Muscle of leg (tissue), 3 donors: ENCODE measurements at regions not wholly inside any gene's neighbourhood (a gene's known extent, or its start where the extent isn't known, plus 50 kb on each side); places are given as distances from the start of the nearest gene placed in this dataset.
A peak's percentile ranks its signal among the peaks of the same experiment; 100 is the strongest.

Experiments used
- DNase-seq: peaks from one replicate; pipeline ENCODE4 v3.0.0; 2013
- H3K27ac ChIP-seq: one replicate; pipeline ENCODE4 v1.5.1; 2013; ENCODE audit warnings: mild to moderate bottlenecking, low read length, control low read depth
- H3K27me3 ChIP-seq: one replicate; pipeline ENCODE4 v1.6.1; 2013; ENCODE audit warnings: low read length; ENCODE audit not compliant: control insufficient read depth, insufficient read depth
- H3K36me3 ChIP-seq: one replicate; pipeline ENCODE4 v1.6.1; 2013; ENCODE audit warnings: low read length; ENCODE audit not compliant: control insufficient read depth, insufficient read depth
- H3K4me1 ChIP-seq: one replicate; pipeline ENCODE4 v1.6.1; 2013; ENCODE audit warnings: low read length; ENCODE audit not compliant: control insufficient read depth, insufficient read depth
- H3K4me3 ChIP-seq: one replicate; pipeline ENCODE4 v1.5.1; 2013; ENCODE audit warnings: low read length, control low read depth
- H3K9me3 ChIP-seq: replicated peaks from 2 replicates; pipeline ENCODE4 v1.6.1; 2013; ENCODE audit warnings: low read depth, low read length; ENCODE audit not compliant: control insufficient read depth
- WGBS: methylation state at CpG from one replicate; pipeline ENCODE4 v1.1.5; 2013; ENCODE audit warnings: missing lambda C conversion rate; ENCODE audit not compliant: insufficient coverage; 5-methylcytosine and 5-hydroxymethylcytosine counted together

DNA sequence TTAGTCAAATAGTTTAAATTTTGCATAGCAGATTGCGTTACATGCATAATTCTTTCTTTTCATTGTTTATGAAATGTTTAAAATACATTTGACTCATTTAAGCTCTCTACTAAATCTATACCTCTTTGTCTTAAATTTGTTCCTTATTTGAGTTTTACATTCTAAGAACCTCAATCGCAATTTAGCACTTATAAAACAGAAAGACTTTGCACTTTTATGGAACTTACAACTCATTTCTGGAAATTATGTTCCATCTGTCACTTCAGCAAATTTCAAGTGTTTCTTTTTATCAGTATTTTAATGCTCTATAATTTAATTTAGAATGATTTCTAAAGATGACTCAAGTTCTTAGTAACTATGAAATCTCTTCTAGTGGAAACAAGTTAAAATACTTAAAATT, 1505.8 kb upstream of the SPRY2 start:
- H3K36me3 ChIP-seq, result no peaks in the 10 kb centered on the region
- H3K4me3 ChIP-seq, result no peak overlapping the region
- no peaks in the 10 kb centered on the region for H3K27me3 ChIP-seq
- no peak for DNase-seq
- H3K9me3 ChIP-seq, result no peaks in the 10 kb centered on the region
- WGBS, result no CpG with 5 or more reads among the region's 2 CpGs
- no peaks in the 10 kb centered on the region for H3K4me1 ChIP-seq
- H3K27ac ChIP-seq, result no peak overlapping the region

DNA sequence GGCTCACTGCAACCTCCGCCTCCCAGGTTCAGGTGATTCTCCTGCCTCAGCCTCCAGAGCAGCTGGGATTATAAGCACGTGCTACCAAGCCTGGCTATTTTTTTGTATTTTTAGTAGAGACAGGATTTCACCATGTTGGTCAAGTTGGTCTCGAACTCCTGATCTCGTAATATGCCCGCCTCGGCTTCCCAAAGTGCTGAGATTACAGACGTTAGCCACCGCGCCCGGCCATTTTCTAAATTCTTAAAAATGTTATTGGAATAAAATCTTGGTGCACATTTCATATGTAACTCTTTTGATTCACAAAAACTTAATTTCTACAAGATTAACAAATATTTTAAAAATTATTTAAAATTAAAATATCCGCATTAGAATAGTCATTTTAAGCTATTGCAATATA, 1480.3 kb upstream of the SPRY2 start:
- Histone ChIP-seq H3K4me3 (no peak overlapping the region), H3K27me3 (no peaks in the 10 kb centered on the region), H3K4me1 (no peaks in the 10 kb centered on the region), H3K27ac (no peak overlapping the region), H3K36me3 (no peaks in the 10 kb centered on the region), H3K9me3 (no peaks in the 10 kb centered on the region)
- WGBS, result 100% methylated on average over 1 of the region's 11 CpGs
- DNase-seq, result no peak

DNA sequence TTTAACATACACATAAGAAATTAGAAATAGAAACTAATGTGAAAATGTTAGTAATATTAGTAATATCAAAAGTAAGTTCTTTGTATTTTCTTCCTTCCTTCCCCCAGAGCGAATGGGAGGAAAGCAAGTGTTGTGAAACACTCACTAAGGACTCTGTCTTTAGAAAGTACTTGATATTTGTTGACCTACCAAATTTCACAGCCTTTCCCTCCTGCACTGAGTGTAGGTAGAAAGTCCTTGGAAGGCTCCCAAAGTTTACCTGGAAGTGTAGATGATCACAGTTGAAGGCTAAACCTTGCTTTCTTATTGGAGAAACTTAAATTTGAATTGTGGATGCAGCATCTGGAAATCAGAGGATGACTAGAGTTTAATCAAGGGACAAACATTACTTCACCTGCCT, 1459.5 kb upstream of the SPRY2 start:
- no CpG with 5 or more reads among the region's 1 CpG for WGBS
- H3K27me3 ChIP-seq, result no peaks in the 10 kb centered on the region
- H3K4me3 ChIP-seq, result no peak overlapping the region
- no peaks in the 10 kb centered on the region for H3K9me3 ChIP-seq
- no peak overlapping the region for H3K27ac ChIP-seq
- no peaks in the 10 kb centered on the region for H3K4me1 ChIP-seq
- no peaks in the 10 kb centered on the region for H3K36me3 ChIP-seq
- DNase-seq, result no peak

DNA sequence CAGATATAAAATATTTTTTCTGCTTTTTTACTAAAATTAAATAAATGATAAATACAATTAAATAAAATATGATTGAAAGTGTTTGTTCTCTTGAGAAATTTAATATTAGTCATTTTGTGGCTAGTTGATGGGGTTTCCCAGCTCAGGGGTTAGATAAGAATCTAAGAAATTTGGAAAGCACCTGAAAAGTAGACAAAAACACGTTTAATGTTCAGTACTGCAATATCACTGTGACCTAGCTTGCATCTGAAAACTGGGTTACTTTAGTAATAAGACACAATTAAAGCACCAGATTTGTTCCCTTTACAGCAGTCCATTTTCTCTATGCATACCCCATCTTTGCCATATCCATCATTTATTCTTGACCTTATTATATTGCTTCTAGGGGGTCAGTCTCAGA, 1454.8 kb upstream of the SPRY2 start:
- no peaks in the 10 kb centered on the region for H3K36me3 ChIP-seq
- DNase-seq, result no peak
- no peaks in the 10 kb centered on the region for H3K9me3 ChIP-seq
- H3K4me3 ChIP-seq, result no peak overlapping the region
- no peaks in the 10 kb centered on the region for H3K27me3 ChIP-seq
- H3K4me1 ChIP-seq, result no peaks in the 10 kb centered on the region
- WGBS, result no CpG with 5 or more reads among the region's 1 CpG
- no peak overlapping the region for H3K27ac ChIP-seq

DNA sequence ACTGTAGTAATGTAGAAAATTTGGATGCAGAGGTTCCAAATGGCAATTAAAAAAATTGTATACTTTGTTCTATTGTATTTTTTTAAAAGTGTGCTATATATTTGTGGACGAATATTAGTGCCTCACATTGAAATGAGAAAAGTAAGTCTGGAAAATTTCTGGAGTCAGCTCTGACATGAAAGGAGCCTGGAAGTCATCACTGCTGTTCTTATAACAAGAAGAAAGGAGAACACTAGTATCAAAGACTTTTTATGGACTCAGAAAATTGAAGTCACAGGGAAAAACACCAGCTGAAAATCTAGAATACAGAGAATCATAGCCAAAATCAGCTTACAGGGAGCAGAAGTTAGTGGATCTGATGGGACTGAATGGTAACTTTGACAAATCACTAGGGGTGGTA, 1450.7 kb upstream of the SPRY2 start:
- no peak for DNase-seq

DNA sequence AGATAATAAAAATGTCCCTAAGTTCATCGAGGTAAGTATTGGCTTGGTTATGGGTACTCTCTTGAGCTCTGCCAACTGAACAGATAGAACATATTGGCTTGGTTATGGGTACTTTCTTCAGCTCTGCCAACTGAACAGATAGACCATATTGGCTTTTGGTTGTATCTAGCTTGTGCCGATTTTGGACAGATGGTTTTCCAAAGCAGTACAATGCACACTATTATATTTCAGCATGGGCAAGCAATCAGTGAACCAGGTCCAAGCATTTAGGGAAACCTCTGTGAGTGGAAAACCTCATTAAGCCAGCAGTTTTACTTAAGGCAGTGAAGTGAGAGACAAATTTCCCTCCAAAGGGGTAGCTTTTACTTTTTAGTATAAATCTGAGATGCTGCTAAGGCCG, 1440.5 kb upstream of the SPRY2 start:
- H3K4me3 ChIP-seq, result no peak overlapping the region
- H3K9me3 ChIP-seq, result no peaks in the 10 kb centered on the region
- H3K27me3 ChIP-seq, result no peaks in the 10 kb centered on the region
- no peaks in the 10 kb centered on the region for H3K4me1 ChIP-seq
- DNase-seq, result no peak
- no CpG with 5 or more reads among the region's 3 CpGs for WGBS
- H3K36me3 ChIP-seq, result no peaks in the 10 kb centered on the region
- no peak overlapping the region for H3K27ac ChIP-seq

More for the DNA sequence above, 1450.7 kb upstream of the SPRY2 start:
- WGBS, result 100% methylated on average over 1 of the region's 1 CpG
- Histone ChIP-seq H3K27me3 (no peaks in the 10 kb centered on the region), H3K4me3 (no peak overlapping the region), H3K9me3 (peaks cover under 1% of the 10 kb centered on the region), H3K27ac (no peak overlapping the region), H3K36me3 (no peaks in the 10 kb centered on the region), H3K4me1 (no peaks in the 10 kb centered on the region)

DNA sequence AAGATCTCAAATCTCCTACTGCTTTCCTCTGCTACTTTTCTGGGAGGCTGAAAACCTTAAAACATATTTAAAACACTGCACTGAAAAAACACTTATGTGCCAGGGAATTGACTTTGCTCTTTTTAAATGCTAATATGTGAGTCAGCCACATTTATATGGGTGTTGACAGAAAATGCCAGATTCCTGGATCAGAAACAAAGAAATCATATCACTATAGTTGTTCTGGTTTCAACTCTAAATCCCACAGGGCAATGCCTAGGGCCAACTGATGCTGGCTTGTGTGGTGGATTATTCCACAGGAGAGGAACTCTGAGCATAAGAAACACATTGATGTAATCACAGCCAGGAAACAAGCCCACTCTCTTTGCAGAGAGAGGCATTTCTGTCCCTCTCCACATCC, 1439.0 kb upstream of the SPRY2 start:
- no peak overlapping the region for H3K4me3 ChIP-seq
- no peaks in the 10 kb centered on the region for H3K27me3 ChIP-seq
- DNase-seq, result peak; percentile 25
- no peak overlapping the region for H3K27ac ChIP-seq
- H3K4me1 ChIP-seq, result no peaks in the 10 kb centered on the region
- H3K36me3 ChIP-seq, result no peaks in the 10 kb centered on the region
- no peaks in the 10 kb centered on the region for H3K9me3 ChIP-seq

DNA sequence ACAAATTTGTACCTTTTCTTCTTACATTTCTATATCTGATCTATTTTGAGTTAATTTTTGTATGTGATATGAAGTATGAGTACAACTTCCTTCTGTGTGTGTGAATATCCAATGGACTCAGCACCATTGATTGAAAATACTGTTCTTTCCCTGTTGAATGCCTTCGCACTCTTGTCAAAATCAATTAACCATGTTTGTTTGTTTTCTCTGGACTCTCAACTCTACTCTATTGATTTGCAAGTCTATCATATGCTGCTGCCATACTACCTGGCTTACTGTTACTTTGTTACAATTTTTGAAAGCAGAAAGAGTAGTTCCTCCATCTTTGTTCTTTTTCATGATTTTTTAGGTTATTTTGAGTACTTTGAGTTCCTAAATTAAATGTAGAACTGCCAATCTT, 1437.4 kb upstream of the SPRY2 start:
- no peaks in the 10 kb centered on the region for H3K4me1 ChIP-seq
- H3K36me3 ChIP-seq, result no peaks in the 10 kb centered on the region
- WGBS, result 83% methylated on average over 1 of the region's 1 CpG
- no peaks in the 10 kb centered on the region for H3K27me3 ChIP-seq
- H3K9me3 ChIP-seq, result no peaks in the 10 kb centered on the region
- no peak for DNase-seq
- H3K4me3 ChIP-seq, result no peak overlapping the region
- H3K27ac ChIP-seq, result no peak overlapping the region

DNA sequence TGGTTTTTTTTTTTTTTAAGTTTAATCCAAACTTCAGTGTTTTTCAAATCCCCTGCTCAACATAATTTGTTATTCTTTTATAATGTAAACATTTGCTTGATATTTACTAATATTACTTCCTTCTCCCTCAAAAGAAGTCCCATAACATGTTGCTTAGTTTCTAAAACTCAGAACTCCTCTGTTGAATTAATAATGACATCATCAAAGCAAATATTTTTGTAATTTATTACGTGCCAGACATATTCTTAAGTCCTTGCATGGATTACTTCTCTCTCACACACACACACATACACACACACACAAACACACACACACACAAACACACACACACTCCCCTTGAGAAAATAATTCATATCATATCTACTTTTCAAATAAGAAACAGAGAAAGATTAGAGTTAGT, 1432.3 kb upstream of the SPRY2 start:
- H3K27me3 ChIP-seq, result no peaks in the 10 kb centered on the region
- H3K27ac ChIP-seq, result no peak overlapping the region
- no peak overlapping the region for H3K4me3 ChIP-seq
- no peak for DNase-seq
- WGBS, result no CpG with 5 or more reads among the region's 1 CpG
- no peaks in the 10 kb centered on the region for H3K36me3 ChIP-seq
- H3K4me1 ChIP-seq, result no peaks in the 10 kb centered on the region
- H3K9me3 ChIP-seq, result no peaks in the 10 kb centered on the region

DNA sequence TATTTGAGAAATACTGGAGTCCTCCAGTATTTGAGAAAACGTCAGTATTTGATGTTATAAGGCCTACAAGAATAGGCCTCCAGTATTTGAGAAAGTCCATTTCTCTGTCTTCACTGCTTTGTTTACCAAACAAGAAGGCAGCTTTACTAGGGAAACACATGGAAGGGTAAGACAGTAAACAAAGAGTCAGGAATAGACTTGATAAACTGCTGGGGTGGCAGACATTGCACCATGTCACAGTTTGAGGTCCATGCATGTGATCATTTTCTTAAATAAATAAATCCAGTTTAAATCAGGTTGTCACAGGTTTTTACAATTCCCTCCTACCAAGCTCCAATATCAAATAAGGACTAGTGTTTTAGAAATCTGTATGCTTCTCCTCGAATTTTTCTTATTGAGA, 1431.0 kb upstream of the SPRY2 start:
- no peak overlapping the region for H3K27ac ChIP-seq
- no peak for DNase-seq
- no peak overlapping the region for H3K4me3 ChIP-seq
- H3K4me1 ChIP-seq, result no peaks in the 10 kb centered on the region
- no peaks in the 10 kb centered on the region for H3K36me3 ChIP-seq
- H3K9me3 ChIP-seq, result no peaks in the 10 kb centered on the region
- no CpG with 5 or more reads among the region's 2 CpGs for WGBS
- no peaks in the 10 kb centered on the region for H3K27me3 ChIP-seq

DNA sequence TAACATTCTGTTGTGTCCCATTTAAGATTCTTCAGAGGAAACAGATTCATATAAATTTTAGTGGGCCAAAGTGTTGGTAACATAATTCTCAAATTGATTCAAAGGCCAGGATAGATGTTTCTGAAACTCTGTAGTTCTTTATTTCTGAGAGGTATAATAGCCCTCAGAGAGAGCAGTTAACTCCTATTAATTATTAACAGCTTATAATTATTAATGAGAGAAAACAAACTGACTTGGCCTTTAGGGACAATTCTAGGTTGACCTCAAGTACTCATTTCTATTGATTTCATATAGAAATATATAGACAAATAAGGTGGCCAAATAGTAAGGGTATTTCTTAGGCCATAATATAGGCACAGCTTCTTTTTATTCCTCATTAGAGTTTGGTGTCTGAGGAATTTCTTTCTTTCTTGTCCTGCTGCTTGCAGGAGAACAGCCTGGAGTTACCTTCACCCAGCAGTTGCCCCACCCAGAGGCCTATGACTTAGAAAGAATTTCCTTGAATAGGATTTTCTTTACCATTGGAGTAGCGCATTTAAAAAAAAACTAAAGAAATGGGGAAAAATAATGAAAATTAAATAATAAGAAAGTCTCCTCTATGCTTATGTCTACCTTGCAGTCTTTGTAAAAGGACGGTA, 1430.1 kb upstream of the SPRY2 start:
- no peak for DNase-seq
- no peaks in the 10 kb centered on the region for H3K4me1 ChIP-seq
- no peak overlapping the region for H3K27ac ChIP-seq
- H3K4me3 ChIP-seq, result no peak overlapping the region
- no CpG with 5 or more reads among the region's 2 CpGs for WGBS
- no peaks in the 10 kb centered on the region for H3K9me3 ChIP-seq
- H3K27me3 ChIP-seq, result no peaks in the 10 kb centered on the region
- no peaks in the 10 kb centered on the region for H3K36me3 ChIP-seq
